ENCODE measurements at regions not wholly inside any gene's neighbourhood (a gene's known extent, or its start where the extent isn't known, plus 50 kb on each side); places are given as distances from the start of the nearest gene placed in this dataset.
"Not testable (repeated sequence)": the region's sequence is repeated elsewhere in the genome, so short reads cannot be mapped to it uniquely, and the experiment has no call there.

- Histone ChIP-seq H3K27me3 (ENCODE audit: control insufficient read depth, insufficient read depth, low read length) (peaks cover 10% of the 10 kb centered on the region), H3K4me1 (ENCODE audit: control insufficient read depth, insufficient read depth, low read length) (peaks cover 25% of the 10 kb centered on the region), H3K9me3 (replicated peaks; ENCODE audit: control insufficient read depth, low read depth, low read length) (no peaks in the 10 kb centered on the region), H3K4me3 (ENCODE audit: low read length) (no peak overlapping the region), H3K27ac (ENCODE audit: low read length) (peak overlapping the region; percentile 43), H3K36me3 (ENCODE audit: control insufficient read depth, insufficient read depth, low read length) (no peaks in the 10 kb centered on the region)
- DNase-seq = no peak
- 73% methylated on average over 2 of the region's 2 CpGs for WGBS (ENCODE audit: insufficient coverage)
Measured at GRCh38 chr3:128550113-128550440, 57.1 kb upstream of the GATA2 start.

- Histone ChIP-seq H3K4me3 (ENCODE audit: low read length) (no peak overlapping the region), H3K27me3 (ENCODE audit: control insufficient read depth, insufficient read depth, low read length) (peaks cover 4% of the 10 kb centered on the region), H3K36me3 (ENCODE audit: control insufficient read depth, insufficient read depth, low read length) (no peaks in the 10 kb centered on the region), H3K27ac (ENCODE audit: low read length) (peak overlapping the region; percentile 75), H3K4me1 (ENCODE audit: control insufficient read depth, insufficient read depth, low read length) (peaks cover 25% of the 10 kb centered on the region), H3K9me3 (replicated peaks; ENCODE audit: control insufficient read depth, low read depth, low read length) (no peaks in the 10 kb centered on the region)
- peak; percentile 78 for DNase-seq
- WGBS (ENCODE audit: insufficient coverage) = 49% methylated on average over 7 of the region's 20 CpGs
Measured at GRCh38 chr3:128549283-128550112, 56.5 kb upstream of the GATA2 start.

- Histone ChIP-seq H3K4me1 (ENCODE audit: control insufficient read depth, insufficient read depth, low read length) (peaks cover 25% of the 10 kb centered on the region), H3K36me3 (ENCODE audit: control insufficient read depth, insufficient read depth, low read length) (no peaks in the 10 kb centered on the region), H3K4me3 (ENCODE audit: low read length) (no peak overlapping the region), H3K27ac (ENCODE audit: low read length) (peak overlapping the region; percentile 75), H3K9me3 (replicated peaks; ENCODE audit: control insufficient read depth, low read depth, low read length) (no peaks in the 10 kb centered on the region), H3K27me3 (ENCODE audit: control insufficient read depth, insufficient read depth, low read length) (no peaks in the 10 kb centered on the region)
- 72% methylated on average over 5 of the region's 6 CpGs for WGBS (ENCODE audit: insufficient coverage)
- no peak for DNase-seq
Measured at GRCh38 chr3:128548426-128549282, 55.7 kb upstream of the GATA2 start.

GRCh38 chr3:128548021-128548420 is 55.0 kb upstream of the GATA2 start:
- H3K27me3 ChIP-seq (ENCODE audit: control insufficient read depth, insufficient read depth, low read length) = no peaks in the 10 kb centered on the region
- no peak overlapping the region for H3K4me3 ChIP-seq (ENCODE audit: low read length)
- H3K9me3 ChIP-seq (replicated peaks; ENCODE audit: control insufficient read depth, low read depth, low read length) = no peaks in the 10 kb centered on the region
- no peak overlapping the region for H3K27ac ChIP-seq (ENCODE audit: low read length)
- no peaks in the 10 kb centered on the region for H3K36me3 ChIP-seq (ENCODE audit: control insufficient read depth, insufficient read depth, low read length)
- peaks cover 25% of the 10 kb centered on the region for H3K4me1 ChIP-seq (ENCODE audit: control insufficient read depth, insufficient read depth, low read length)
- DNase-seq = no peak

GRCh38 chr3:128547368-128547987 is 54.5 kb upstream of the GATA2 start:
- no peak for DNase-seq
- Histone ChIP-seq H3K4me1 (ENCODE audit: control insufficient read depth, insufficient read depth, low read length) (peaks cover 25% of the 10 kb centered on the region), H3K4me3 (ENCODE audit: low read length) (no peak overlapping the region), H3K9me3 (replicated peaks; ENCODE audit: control insufficient read depth, low read depth, low read length) (no peaks in the 10 kb centered on the region), H3K36me3 (ENCODE audit: control insufficient read depth, insufficient read depth, low read length) (no peaks in the 10 kb centered on the region), H3K27me3 (ENCODE audit: control insufficient read depth, insufficient read depth, low read length) (no peaks in the 10 kb centered on the region), H3K27ac (ENCODE audit: low read length) (no peak overlapping the region)
- WGBS (ENCODE audit: insufficient coverage) = 62% methylated on average over 4 of the region's 10 CpGs

- DNase-seq = peak; percentile 56
- Histone ChIP-seq H3K27ac (ENCODE audit: low read length) (no peak overlapping the region), H3K9me3 (replicated peaks; ENCODE audit: control insufficient read depth, low read depth, low read length) (no peaks in the 10 kb centered on the region), H3K4me1 (ENCODE audit: control insufficient read depth, insufficient read depth, low read length) (peaks cover 25% of the 10 kb centered on the region), H3K27me3 (ENCODE audit: control insufficient read depth, insufficient read depth, low read length) (no peaks in the 10 kb centered on the region), H3K36me3 (ENCODE audit: control insufficient read depth, insufficient read depth, low read length) (no peaks in the 10 kb centered on the region), H3K4me3 (ENCODE audit: low read length) (no peak overlapping the region)
- 72% methylated on average over 4 of the region's 5 CpGs for WGBS (ENCODE audit: insufficient coverage)
Measured at GRCh38 chr3:128546646-128547045, 53.6 kb upstream of the GATA2 start.

- Histone ChIP-seq H3K4me1 (ENCODE audit: control insufficient read depth, insufficient read depth, low read length) (peaks cover 25% of the 10 kb centered on the region), H3K4me3 (ENCODE audit: low read length) (no peak overlapping the region), H3K9me3 (replicated peaks; ENCODE audit: control insufficient read depth, low read depth, low read length) (no peaks in the 10 kb centered on the region), H3K27ac (ENCODE audit: low read length) (no peak overlapping the region), H3K36me3 (ENCODE audit: control insufficient read depth, insufficient read depth, low read length) (no peaks in the 10 kb centered on the region), H3K27me3 (ENCODE audit: control insufficient read depth, insufficient read depth, low read length) (no peaks in the 10 kb centered on the region)
- no peak for DNase-seq
- WGBS (ENCODE audit: insufficient coverage) = 97% methylated on average over 5 of the region's 8 CpGs
Measured at GRCh38 chr3:128545120-128545752, 52.2 kb upstream of the GATA2 start.

GRCh38 chr3:128544190-128544589 is 51.2 kb upstream of the GATA2 start:
- Histone ChIP-seq H3K27ac (ENCODE audit: low read length) (no peak overlapping the region), H3K4me1 (ENCODE audit: control insufficient read depth, insufficient read depth, low read length) (peaks cover 19% of the 10 kb centered on the region), H3K36me3 (ENCODE audit: control insufficient read depth, insufficient read depth, low read length) (no peaks in the 10 kb centered on the region), H3K4me3 (ENCODE audit: low read length) (no peak overlapping the region), H3K27me3 (ENCODE audit: control insufficient read depth, insufficient read depth, low read length) (no peaks in the 10 kb centered on the region), H3K9me3 (replicated peaks; ENCODE audit: control insufficient read depth, low read depth, low read length) (no peaks in the 10 kb centered on the region)
- DNase-seq = no peak

- H3K27ac ChIP-seq (ENCODE audit: low read length); H3K27me3 ChIP-seq (ENCODE audit: control insufficient read depth, insufficient read depth, low read length); H3K4me3 ChIP-seq (ENCODE audit: low read length); H3K36me3 ChIP-seq (ENCODE audit: control insufficient read depth, insufficient read depth, low read length); H3K9me3 ChIP-seq (replicated peaks; ENCODE audit: control insufficient read depth, low read depth, low read length); DNase-seq: not testable (repeated sequence)
- no CpG with 5 or more reads among the region's 6 CpGs for WGBS (ENCODE audit: insufficient coverage)
- H3K4me1 ChIP-seq (ENCODE audit: control insufficient read depth, insufficient read depth, low read length) = peaks cover 16% of the 10 kb centered on the region
Measured at GRCh38 chr3:128543570-128544174, 50.7 kb upstream of the GATA2 start.
